ENCODE measurements at regions not wholly inside any gene's neighbourhood (a gene's known extent, or its start where the extent isn't known, plus 50 kb on each side); places are given as distances from the start of the nearest gene placed in this dataset.

GRCh38 chr2:219954331-219954730 is 326.9 kb downstream of the SLC4A3 start:
- H3K36me3 ChIP-seq, result no peaks in the 10 kb centered on the region
- no peak for TF ChIP-seq EP300 (IDR thresholded peaks at IDR 0.05; ENCODE audit: low read depth)
- TF ChIP-seq, protein P1, sequence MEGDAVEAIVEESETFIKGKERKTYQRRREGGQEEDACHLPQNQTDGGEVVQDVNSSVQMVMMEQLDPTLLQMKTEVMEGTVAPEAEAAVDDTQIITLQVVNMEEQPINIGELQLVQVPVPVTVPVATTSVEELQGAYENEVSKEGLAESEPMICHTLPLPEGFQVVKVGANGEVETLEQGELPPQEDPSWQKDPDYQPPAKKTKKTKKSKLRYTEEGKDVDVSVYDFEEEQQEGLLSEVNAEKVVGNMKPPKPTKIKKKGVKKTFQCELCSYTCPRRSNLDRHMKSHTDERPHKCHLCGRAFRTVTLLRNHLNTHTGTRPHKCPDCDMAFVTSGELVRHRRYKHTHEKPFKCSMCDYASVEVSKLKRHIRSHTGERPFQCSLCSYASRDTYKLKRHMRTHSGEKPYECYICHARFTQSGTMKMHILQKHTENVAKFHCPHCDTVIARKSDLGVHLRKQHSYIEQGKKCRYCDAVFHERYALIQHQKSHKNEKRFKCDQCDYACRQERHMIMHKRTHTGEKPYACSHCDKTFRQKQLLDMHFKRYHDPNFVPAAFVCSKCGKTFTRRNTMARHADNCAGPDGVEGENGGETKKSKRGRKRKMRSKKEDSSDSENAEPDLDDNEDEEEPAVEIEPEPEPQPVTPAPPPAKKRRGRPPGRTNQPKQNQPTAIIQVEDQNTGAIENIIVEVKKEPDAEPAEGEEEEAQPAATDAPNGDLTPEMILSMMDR (IDR thresholded peaks at IDR 0.05), result no peak
- TF ChIP-seq POLR2A (IDR thresholded peaks at IDR 0.05), result no peak
- in situ Hi-C loops (cut with MboI; ENCODE audit: low pct_ligation_motif_present in 1 of 4, low pct_unique_long_range_greater_than_20kb in 1 of 4, low sequenced_read_pairs in 3 of 4), result no loop called here
- H3K4me1 ChIP-seq, result no peaks in the 10 kb centered on the region
- H3K27me3 ChIP-seq, result no peaks in the 10 kb centered on the region
- no peak for DNase-seq
- H3K9me3 ChIP-seq, result no peaks in the 10 kb centered on the region
- H3K27ac ChIP-seq, result no peak overlapping the region
- H3K4me3 ChIP-seq, result no peak overlapping the region
- intact Hi-C loops (cut with DNase I; ENCODE audit: low total_unique reads), result no loop called here
- WGBS, 2 donors (ENCODE audit: low coverage in 1 of 2), result 56% methylated on average over 1 of the region's 1 CpG

GRCh38 chr2:219957820-219958219 is 330.4 kb downstream of the SLC4A3 start:
- Histone ChIP-seq H3K27ac (no peak overlapping the region), H3K4me1 (no peaks in the 10 kb centered on the region), H3K36me3 (no peaks in the 10 kb centered on the region), H3K9me3 (no peaks in the 10 kb centered on the region), H3K4me3 (no peak overlapping the region), H3K27me3 (no peaks in the 10 kb centered on the region)
- DNase-seq, result no peak
- intact Hi-C loops (cut with DNase I; ENCODE audit: low total_unique reads) (no loop called here), in situ Hi-C loops (cut with MboI; ENCODE audit: low pct_ligation_motif_present in 1 of 4, low pct_unique_long_range_greater_than_20kb in 1 of 4, low sequenced_read_pairs in 3 of 4) (no loop called here)
- 67 to 81% methylated on average over 1 of the region's 1 CpG for WGBS, 2 donors (ENCODE audit: low coverage in 1 of 2)
- TF ChIP-seq, protein P1 (IDR thresholded peaks at IDR 0.05), result no peak
- TF ChIP-seq POLR2A (IDR thresholded peaks at IDR 0.05) (no peak), POLR2AphosphoS5 (IDR thresholded peaks at IDR 0.05) (no peak), EP300 (IDR thresholded peaks at IDR 0.05; ENCODE audit: low read depth) (no peak)

- TF ChIP-seq POLR2A (IDR thresholded peaks at IDR 0.05), result no peak
- no peak for TF ChIP-seq EP300 (IDR thresholded peaks at IDR 0.05; ENCODE audit: low read depth)
- TF ChIP-seq, protein P1 (IDR thresholded peaks at IDR 0.05), result no peak
- Histone ChIP-seq H3K36me3 (no peaks in the 10 kb centered on the region), H3K4me1 (no peaks in the 10 kb centered on the region), H3K4me3 (no peak overlapping the region), H3K27ac (no peak overlapping the region), H3K27me3 (no peaks in the 10 kb centered on the region), H3K9me3 (no peaks in the 10 kb centered on the region)
- 33 to 55% methylated on average over 1 of the region's 1 CpG for WGBS, 2 donors (ENCODE audit: low coverage in 1 of 2)
- no peak for DNase-seq
- intact Hi-C loops (cut with DNase I; ENCODE audit: low total_unique reads), result no loop called here
- in situ Hi-C loops (cut with MboI; ENCODE audit: low pct_ligation_motif_present in 1 of 4, low pct_unique_long_range_greater_than_20kb in 1 of 4, low sequenced_read_pairs in 3 of 4), result no loop called here
Measured at GRCh38 chr2:219958941-219959340, 331.5 kb downstream of the SLC4A3 start.

DNA sequence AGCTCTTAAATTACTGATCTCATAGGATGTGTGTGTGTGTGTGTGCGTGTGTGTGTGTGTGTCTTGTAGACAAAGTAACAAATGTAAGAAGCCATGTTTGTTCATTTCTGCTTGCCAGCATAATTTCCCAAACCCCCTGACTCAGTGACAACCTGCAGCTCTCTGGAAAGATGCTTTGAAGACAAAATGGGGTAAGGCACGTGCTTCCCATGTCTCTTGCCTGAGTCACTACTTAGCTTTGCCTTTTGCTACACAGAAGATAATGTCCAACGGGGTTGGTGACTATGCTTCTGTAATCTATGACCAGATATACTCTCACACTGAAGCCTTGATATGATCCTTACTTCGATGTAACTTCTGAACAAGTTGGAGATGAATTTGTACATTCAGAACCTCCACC is 332.0 kb downstream of the SLC4A3 start:
- H3K9me3 ChIP-seq, result no peaks in the 10 kb centered on the region
- 72 to 73% methylated on average over 4 of the region's 4 CpGs for WGBS, 2 donors (ENCODE audit: low coverage in 1 of 2)
- TF ChIP-seq POLR2AphosphoS5 (IDR thresholded peaks at IDR 0.05) (no peak), POLR2A (IDR thresholded peaks at IDR 0.05) (no peak), EP300 (IDR thresholded peaks at IDR 0.05; ENCODE audit: low read depth) (no peak)
- TF ChIP-seq, protein P1 (IDR thresholded peaks at IDR 0.05), result no peak
- in situ Hi-C loops (cut with MboI; ENCODE audit: low pct_ligation_motif_present in 1 of 4, low pct_unique_long_range_greater_than_20kb in 1 of 4, low sequenced_read_pairs in 3 of 4), result no loop called here
- no peaks in the 10 kb centered on the region for H3K36me3 ChIP-seq
- H3K27ac ChIP-seq, result no peak overlapping the region
- H3K4me1 ChIP-seq, result no peaks in the 10 kb centered on the region
- intact Hi-C loops (cut with DNase I; ENCODE audit: low total_unique reads), result no loop called here
- no peaks in the 10 kb centered on the region for H3K27me3 ChIP-seq
- no peak for DNase-seq
- no peak overlapping the region for H3K4me3 ChIP-seq

Data from transverse colon (tissue), 4 donors.